ENCODE measurements at regions not wholly inside any gene's neighbourhood (a gene's known extent, or its start where the extent isn't known, plus 50 kb on each side); places are given as distances from the start of the nearest gene placed in this dataset.

- Histone ChIP-seq H4K20me1 (replicated peaks; ENCODE audit: insufficient read depth) (no peaks in the 10 kb centered on the region), H3K4me3 (no peak overlapping the region), H3K27ac (ENCODE audit: low read depth) (no peak overlapping the region), H3K4me1 (ENCODE audit: insufficient read depth) (peaks cover 16% of the 10 kb centered on the region), H3K36me3 (ENCODE audit: insufficient read depth) (no peaks in the 10 kb centered on the region), H3K27me3 (ENCODE audit: insufficient read depth) (no peaks in the 10 kb centered on the region), H3K4me2 (no peak overlapping the region), H3F3A (replicated peaks; ENCODE audit: low read depth) (no peaks in the 10 kb centered on the region), H3K79me2 (replicated peaks; ENCODE audit: insufficient read depth) (no peaks in the 10 kb centered on the region), H2AFZ (no peak overlapping the region), H3K9me2 (ENCODE audit: insufficient read depth) (peaks cover 6% of the 10 kb centered on the region; the same call in 1 of the 2 replicates)
- Mint-ChIP-seq H3K9me3 (no peaks in the 10 kb centered on the region), H3K4me1 (peaks cover 43% of the 10 kb centered on the region), H3K27me3 (ENCODE audit: insufficient read depth, low read depth, poor library complexity) (peaks cover 1% of the 10 kb centered on the region), H3K4me3 (no peak overlapping the region), H3K27ac (no peak overlapping the region), H3K36me3 (ENCODE audit: low read depth) (no peaks in the 10 kb centered on the region; the same call in 2 of the 3 replicates)
- ATAC-seq (no peak), DNase-seq (ENCODE audit: low spot score) (no peak)
- TF ChIP-seq EZH2phosphoT487 (IDR thresholded peaks at IDR 0.05; ENCODE audit: unreplicated experiment) (no peak), ETS1 (IDR thresholded peaks at IDR 0.05) (no peak), ZNF462 (CRISPR knock-in tag; IDR thresholded peaks at IDR 0.05) (no peak), REST (IDR thresholded peaks at IDR 0.05; ENCODE audit: unreplicated experiment) (no peak), CREB1 (CRISPR knock-in tag; IDR thresholded peaks at IDR 0.05; ENCODE audit: low read depth) (no peak), ZNF114 (CRISPR knock-in tag; IDR thresholded peaks at IDR 0.05) (no peak), EZH2 (IDR thresholded peaks at IDR 0.05; ENCODE audit: low read depth, unreplicated experiment) (no peak), POLR2AphosphoS5 (IDR thresholded peaks at IDR 0.05; ENCODE audit: low read depth) (no peak), NANOG (IDR thresholded peaks at IDR 0.05; ENCODE audit: borderline replicate concordance) (no peak), ZNF331 (CRISPR knock-in tag; IDR thresholded peaks at IDR 0.05; ENCODE audit: low read depth) (no peak), JUNB (IDR thresholded peaks at IDR 0.05; ENCODE audit: unreplicated experiment) (no peak), STAT1 (IDR thresholded peaks at IDR 0.05; ENCODE audit: unreplicated experiment) (no peak), CTCF (conservative IDR thresholded peaks at IDR 0.05; ENCODE audit: low read depth in 2 of 2) (no peak)
Measured at GRCh38 chr3:25174251-25174650, 253.8 kb upstream of the RARB start.
